A204.1 (cell line): ENCODE measurements at regions not wholly inside any gene's neighbourhood (a gene's known extent, or its start where the extent isn't known, plus 50 kb on each side); places are given as distances from the start of the nearest gene placed in this dataset.
"Not testable (repeated sequence)": the region's sequence is repeated elsewhere in the genome, so short reads cannot be mapped to it uniquely, and the experiment has no call there.

Experiments used
- FAIRE-seq: peaks from 2 replicates; lab custom pipeline; 2012; peaks lifted over from hg19 to GRCh38; lab: Jason Lieb, UNC

DNA sequence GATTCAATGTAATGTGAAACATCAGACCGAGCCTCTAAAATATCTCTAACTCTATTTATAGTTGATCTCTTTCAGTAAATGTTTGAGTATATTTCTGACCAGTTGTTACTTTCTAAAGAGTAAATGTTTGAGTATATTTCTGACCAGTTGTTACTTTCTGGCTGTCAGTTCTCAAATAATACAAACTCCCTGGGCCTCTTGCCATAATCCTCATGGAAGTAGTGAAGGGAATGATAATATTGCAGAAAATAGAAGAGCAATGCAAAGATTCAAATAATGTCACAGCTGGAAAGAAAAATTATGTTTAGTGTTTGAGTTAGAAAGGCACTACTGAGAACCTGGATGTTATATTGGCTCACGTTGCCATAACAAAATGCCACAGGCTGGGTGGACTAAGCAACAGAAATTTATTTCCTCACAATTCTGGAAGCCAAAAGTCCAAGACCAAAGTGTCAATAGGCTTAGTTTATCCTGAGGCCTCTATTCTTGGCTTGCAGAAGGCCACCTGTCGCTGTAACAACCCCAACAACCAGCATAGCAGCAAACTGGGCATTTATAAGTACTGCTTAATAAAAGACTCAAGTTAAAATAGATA lies 470.6 kb upstream of the BCHE start:
- FAIRE-seq, result no peak

DNA sequence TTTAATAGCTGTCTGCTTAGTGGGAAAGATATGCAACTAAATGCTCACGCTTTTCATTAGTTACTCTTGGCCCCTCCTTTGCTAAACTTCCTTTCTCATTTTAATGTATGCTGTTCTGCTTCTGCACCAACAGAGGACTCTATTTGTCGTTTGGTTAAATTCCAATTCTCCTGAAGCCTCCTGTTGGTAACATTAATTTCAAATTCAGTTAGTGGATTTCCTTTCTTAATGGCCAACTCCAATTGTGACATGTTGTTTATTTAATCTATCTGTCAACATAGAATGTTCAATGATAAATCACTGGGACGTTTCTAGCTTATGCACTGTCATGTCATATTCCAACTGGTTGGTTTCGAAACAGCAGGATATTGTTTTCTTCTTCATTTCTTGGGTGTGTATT lies 467.4 kb upstream of the BCHE start:
- FAIRE-seq, result no peak

DNA sequence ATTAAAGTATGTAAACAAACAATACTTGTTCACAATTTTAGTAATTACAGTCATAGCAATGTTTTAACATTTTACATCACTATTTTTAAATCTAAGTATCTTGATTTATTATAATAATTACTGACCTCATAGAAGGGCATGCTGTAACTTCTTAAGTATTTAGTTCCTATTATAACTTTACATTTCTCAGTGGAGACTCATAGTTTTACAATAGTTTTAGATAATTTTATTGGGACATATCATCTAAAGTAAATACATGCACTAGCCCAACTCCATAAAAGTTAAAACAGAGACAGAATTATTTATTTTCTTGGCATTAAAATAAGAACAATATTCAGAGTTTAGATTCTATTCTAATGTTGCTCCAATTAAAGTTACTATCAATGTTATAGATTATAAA lies 466.5 kb upstream of the BCHE start:
- no peak for FAIRE-seq

DNA sequence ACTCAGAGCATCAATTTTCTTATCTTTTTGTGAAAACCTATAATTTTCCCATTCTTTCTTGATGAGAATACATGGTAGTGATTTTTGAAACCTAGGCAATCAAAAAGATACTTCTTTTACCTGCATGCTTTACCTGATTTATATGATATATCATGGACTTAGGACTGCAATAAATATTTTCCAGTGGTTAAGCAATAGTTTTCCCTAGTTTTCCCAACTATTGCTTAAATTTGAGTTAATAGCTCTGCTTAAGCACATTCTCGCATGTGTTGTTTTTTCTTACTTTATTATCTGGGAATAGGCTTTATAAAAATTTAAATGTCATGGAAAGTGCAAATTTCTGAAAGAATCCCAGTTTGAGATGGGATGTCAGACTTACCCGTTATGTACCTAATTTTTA lies 465.1 kb upstream of the BCHE start:
- FAIRE-seq, result no peak

DNA sequence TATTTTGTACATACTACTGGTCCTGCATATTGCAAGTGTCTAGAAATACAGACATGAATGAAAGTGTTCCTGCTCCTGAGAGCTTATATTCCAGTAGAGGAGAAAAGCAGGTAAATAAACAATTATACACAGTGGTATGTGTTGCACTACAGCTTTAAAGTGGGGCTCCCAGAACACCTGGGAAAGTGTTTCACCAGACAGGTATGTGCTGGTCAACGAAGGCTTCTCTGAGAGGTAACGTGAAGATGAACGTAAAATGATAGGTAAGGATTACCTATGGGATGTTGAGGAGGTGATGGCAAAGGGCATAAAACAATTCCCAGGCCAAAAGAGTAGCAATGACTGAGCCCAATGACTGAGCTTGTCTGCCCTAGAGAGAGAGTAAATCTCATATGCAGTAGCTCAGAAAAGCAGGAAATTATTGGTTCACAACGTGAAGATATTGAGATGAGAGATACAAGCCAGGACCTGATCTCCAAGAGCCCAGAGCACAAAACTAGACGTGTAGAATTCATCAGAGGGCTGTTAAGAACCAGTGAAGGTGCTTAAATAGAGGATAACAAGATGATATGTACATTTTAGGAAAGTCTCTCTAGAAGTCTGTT lies 459.1 kb upstream of the BCHE start:
- no peak for FAIRE-seq

DNA sequence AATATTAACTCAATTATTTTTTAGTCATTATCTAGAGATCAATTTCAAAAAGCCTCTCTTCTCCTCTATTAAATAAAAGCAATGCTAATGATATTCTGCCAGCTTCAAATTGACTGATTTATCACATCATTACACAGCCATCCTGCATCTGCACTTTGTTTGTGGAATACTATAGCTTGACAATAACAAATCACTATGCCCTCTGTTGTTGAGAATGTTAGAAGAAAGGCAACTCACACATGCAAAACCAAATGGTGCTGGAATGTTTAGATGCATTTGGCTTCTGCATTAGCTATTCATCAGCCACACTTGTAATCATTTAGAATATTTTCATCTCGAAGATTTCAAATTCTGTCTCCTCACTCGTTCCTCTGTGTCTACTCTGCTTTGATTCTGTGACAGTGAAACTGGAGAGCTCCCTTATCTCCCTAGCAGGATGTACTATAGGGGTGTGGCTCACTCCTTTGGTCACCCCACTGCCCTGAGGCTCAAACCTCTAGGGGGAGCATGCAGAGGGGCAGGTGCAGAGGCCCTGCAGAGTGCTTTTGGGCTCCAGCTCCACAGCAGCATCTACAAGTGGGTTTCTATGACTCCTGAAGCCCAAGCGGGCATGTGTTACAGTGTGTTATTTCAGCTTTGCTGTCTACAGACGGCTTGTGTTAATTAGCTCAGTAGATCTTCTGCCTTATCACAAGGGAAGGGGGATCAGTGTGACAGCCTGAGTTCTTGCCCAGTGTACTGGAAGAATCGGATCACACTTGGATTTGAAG lies 454.1 kb upstream of the BCHE start:
- no peak for FAIRE-seq

DNA sequence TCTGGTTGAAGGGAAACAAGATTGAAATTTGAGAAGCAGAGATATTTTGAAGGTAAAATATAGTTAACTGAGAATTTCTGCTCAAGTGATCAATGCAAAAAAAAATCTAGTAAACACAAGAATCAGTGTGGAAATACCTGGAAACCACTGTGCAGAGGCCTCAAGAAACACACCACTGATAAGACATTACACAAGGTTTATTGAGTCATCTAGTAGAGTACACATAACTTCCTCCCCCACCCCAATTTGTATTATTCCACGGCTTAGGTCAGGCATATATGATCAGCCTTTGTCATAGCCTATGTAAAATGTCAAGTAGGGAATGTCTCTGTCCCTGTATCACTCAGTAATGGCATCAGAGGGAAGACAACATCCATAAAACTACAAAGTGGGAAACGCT lies 447.8 kb upstream of the BCHE start:
- no peak for FAIRE-seq

DNA sequence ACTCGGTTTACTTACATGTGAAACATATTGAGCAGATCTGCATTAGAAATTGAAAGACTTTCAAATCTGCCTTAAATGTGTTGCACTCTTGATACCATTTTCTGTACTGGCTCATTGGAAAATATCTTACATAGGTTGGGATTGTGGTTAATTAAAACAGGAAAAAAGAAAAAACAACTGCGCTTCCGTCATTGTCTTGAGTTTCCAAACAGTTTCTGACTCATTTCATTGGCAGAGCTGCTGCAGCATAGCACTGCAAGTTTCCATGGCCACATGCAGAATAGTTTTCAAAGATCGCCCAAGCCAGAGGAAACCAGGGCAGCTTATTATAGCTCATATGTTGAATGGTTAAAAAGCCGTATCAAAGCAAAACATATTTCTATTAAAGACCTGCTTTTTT lies 446.6 kb upstream of the BCHE start:
- no peak for FAIRE-seq

DNA sequence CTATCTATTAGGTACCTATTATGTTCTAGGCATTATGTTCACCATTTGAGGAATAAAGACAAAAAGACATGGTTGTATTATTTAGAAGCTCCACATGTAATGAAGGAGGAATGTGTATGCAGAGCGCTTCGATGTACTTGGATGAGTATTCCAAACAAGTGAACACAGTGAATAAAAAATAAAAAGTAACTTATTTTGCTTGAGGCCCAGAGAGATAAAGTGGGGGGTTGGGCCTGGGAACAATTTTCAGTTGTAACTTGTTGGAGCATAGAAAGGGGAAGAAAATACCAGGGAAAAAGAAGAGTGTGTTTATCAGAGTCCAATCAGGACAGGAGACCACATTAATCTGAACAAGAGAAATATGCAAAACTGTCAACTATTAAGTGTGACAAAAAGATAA lies 445.7 kb upstream of the BCHE start:
- no peak for FAIRE-seq

DNA sequence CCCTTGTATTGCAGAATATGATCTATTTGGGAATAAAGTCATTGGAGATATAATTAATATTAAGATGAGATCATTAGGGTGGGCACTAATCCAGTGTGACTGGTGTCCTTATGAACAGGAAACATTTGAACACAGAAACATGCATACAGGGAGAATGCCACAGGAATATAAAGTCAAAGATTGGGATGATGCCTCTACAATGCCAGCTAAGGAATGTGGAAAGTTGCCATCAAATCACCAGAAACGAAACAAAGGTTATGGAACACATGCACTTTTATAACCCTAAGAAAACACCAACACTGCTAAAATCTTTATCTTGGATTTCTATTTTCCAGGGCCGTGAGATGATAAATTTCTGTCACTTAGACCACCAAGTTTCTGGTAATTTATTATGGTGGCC lies 442.4 kb upstream of the BCHE start:
- FAIRE-seq, result no peak

DNA sequence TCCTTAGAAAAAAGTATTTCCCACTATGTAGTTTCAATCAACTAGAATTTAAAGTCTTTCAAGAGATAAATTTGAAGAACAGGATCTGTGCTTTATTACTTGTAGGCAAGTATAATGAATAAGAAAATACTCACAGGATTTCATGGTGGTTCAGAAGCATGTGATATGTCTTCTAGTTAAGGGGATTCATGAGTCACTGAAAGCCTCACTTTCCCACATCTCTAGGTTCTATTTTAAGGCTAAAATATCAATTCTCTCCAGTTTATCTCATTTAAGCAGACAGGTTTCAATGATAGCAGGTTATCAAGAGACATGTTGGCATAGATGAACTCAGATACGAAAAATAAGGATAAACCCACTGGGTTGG lies 437.8 kb upstream of the BCHE start:
- FAIRE-seq, result no peak

DNA sequence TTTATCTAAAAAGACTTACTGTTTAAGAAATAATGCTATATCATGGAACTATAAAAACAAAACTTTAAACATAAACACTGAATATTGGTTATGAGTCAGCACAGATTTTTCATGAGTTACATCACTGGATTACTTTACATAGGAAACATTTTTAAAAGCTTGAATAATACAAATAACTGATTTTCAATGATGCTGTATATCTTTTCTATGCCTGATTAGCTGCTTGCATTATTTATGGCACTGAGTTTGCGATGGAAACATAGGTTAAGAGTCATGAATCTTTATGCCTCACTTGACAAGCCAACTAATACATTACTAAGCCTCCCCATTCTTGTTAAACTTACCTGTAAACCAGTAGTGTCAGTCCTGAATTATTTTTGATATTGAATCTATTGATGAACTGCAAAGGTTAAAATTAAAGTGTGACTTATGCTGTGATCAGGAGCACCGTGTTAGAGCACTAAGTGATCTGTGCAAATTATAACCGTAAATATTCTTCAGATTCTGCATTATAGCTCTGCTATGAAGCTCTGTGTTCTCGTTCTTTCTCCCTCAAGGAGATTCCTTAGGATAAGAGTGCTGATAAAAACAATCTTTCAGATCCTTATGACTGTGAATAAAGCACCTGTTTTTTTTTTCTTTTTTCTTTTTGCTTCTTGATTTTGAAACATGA lies 437.3 kb upstream of the BCHE start:
- no peak for FAIRE-seq

DNA sequence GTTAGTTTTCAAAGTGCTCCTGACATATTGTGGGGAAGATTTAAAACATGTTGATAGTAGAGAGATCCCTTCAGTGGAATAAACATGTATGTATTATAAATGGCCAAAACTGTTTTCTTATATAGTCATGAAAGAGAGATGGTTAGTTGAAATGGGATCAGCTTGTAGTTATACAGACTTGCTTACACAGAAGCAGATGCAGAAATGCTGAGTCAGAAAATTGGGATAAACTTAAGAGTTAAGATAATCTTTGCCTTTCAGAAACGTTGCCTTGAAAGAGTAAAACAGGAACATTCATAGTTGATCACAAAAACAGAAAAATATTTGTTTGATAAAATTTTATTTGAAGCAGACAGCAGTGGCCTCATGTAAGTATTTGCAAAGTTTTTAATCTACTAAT lies 433.2 kb upstream of the BCHE start:
- FAIRE-seq, result no peak

DNA sequence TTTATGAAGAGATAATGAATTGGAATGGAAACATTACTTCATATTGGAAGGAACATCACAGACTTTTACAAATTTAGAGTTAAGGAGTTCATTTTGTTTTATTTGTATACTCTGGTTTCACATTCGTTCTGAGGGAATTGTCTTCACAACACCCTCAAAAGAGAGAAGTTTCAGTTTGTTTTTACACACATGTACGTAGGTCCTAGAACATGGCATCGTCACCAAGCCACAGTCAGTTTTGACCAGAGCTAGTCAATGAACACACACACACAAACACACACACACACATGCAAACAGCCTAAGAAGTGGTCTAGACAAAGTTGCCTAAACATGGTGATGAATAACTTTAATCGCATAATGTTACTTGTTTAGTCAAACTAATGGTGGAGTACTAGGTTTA lies 427.9 kb upstream of the BCHE start:
- FAIRE-seq, result no peak

DNA sequence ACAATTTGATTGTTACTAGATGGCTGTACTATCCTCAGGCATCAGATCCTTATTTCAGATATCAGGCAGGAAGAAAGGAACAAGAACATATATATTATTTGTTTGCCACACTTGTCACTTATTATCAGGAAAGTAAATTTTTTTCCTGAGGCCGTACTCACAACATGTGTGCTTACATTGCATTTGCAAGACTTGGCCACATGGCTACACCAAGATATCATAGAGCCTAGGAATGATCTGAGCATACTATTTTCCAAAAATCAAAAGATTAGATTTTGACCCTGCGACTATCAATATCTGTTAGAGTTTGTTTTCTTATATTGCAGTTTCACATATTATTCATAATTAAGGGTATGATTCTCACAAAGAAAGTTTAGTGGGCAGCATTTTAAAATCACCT lies 426.2 kb upstream of the BCHE start:
- no peak for FAIRE-seq

DNA sequence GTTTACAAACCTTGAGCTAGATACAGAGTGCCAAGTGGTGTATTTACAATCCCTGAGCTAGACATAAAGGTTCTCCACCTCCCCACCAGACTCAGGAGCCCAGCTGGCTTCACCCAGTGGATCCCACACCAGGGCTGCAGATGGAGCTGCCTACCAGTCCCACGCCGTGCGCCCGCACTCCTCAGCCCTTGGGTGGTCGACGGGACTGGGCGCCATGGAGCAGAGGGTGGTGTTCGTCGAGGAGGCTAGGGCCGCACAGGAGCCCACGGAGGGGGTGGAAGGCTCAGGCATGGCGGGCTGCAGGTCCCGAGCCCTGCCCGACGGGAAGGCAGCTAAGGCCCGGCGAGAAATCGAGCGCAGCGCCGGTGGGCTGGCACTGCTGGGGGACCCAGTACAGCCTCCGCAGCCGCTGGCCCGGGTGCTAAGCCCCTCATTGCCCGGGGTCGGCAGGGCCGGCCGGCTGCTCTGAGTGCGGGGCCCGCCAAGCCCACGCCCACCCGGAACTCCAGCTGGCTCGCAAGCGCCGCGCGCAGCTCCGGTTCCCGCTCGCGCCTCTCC lies 421.1 kb upstream of the BCHE start:
- FAIRE-seq, result not testable (repeated sequence)

DNA sequence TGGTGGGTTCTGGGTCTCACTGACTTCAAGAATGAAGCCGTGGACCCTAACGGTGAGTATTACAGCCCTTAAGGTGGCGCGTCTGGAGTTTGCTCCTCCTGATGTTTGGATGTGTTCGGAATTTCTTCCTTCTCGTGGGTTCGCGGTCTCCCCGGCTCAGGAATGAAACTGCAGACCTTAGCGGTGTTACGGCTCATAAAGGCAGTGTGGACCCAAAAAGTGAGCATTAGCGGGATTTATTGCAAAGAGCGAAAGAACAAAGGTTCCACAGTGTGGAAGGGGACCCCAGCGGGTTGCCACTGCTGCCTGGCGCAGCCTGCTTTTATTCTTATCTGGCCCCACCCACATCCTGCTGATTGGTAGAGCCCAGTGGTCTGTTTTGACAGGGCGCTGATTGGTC lies 420.5 kb upstream of the BCHE start:
- no peak for FAIRE-seq

DNA sequence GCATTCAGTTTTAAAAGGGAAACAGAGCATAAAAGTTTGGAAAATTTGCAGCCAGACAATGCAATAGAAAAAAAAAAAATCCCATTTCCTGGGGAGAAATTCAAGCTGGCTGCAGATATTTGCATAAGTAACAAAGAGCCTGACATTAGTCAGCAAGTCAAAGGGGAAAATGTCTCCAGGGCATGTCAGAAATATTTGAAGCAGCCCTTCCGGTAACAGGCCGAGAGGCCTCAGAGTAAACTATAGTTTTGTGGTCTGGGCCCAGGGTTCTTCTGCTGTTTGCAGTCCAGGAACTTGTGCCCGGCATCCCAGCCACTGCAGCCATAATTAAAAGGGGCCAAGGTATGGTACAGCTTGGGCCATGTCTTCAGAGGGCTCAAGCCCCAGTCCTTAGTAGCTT lies 411.6 kb upstream of the BCHE start:
- no peak for FAIRE-seq

DNA sequence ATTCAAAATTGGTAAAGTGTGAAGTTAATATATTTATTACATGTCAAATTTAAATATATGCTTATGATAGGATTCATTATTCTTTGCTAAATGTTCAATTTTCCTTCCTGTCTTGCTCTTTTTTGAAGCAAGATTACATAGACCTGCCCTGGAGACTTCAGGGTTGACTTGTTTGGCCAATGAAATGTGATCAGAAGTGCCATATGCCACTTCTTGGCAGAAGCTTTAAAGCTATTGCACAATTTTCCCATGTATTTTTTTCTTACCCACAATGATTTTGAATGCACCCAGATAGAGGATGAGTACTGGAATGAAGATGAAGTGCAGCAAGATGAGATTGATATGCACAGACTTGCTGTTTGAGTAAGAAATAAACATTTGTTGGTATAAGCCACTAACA lies 406.3 kb upstream of the BCHE start:
- no peak for FAIRE-seq

DNA sequence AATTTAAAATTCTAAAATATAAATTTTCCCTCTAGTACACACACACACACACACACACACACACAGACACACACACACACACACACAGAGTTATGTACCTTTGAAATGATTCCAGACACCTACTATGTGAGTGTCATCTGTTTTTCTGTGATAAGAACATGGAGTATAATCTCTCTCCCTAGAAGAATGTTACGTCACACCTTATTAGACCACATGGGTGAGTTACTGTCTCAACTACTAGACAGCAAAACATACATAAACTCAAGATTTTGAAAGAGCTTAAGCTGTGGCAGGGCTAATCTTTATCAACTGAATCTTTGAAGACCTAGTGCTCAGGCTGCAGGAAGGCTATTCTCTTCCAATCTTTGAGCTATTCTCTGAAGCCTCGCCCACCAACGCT lies 385.9 kb upstream of the BCHE start:
- no peak for FAIRE-seq

DNA sequence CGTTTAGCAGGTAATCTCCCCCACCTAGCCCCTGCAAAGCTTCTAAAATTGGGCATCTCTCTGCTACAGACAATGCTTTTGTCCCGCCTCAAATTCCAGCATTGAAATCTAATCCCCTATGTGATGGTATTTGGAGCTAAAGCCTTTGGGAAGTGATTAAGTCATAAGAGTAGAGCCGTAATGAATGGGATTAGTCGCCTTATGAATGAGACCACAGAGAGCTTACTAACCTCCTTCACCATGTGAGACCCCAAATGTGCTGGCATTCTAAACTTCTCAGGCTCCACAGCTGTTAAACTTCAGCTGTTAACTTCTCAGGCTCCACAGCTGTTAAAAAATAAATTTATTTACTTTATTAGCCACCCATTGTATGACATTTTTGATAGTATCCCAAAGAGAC lies 374.2 kb upstream of the BCHE start:
- no peak for FAIRE-seq

DNA sequence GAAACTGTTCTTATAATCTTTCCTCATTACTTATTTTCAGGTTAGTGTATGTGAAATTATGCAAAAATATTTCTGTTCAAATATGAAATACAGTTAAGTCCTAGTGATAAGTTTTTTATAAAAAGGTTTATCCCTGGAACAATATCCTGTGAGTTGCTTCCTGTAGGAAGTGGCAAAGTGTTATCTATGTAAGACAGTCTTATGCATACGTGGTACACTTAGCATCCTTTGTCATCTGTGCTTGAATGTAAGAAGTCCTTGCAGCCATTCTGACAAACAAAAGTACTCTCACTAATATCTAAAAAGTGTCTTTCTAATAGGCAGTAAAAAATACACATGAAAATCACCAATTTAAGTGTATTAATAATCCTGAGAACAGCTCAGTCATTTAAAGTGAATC lies 372.5 kb upstream of the BCHE start:
- FAIRE-seq, result no peak

DNA sequence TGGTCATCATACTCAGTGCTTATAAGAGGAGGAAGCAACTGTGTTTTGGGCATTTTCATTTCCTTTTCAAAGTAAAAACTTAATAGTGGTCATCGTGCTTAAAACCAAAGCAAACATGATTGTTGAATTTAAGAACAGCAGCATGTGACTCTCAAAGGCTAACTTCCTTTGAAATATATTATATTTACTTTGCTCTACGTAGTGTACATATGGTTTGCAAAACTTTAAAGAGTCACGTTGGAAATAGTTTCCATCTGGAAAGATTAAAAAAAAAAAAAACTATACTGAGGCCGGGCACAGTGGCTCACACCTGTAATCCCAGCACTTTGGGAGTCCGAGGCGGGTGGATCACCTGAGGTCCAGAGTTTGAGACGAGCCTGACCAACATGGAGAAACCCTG lies 367.9 kb upstream of the BCHE start:
- FAIRE-seq, result no peak
